Astrocyte of the hippocampus (primary cell): ENCODE measurements at regions not wholly inside any gene's neighbourhood (a gene's known extent, or its start where the extent isn't known, plus 50 kb on each side); places are given as distances from the start of the nearest gene placed in this dataset.

Source experiments
- DNase-seq: peaks from one replicate; pipeline ENCODE4 v3.0.0; 2011; ENCODE audit warnings: low read depth, low spot score

DNA sequence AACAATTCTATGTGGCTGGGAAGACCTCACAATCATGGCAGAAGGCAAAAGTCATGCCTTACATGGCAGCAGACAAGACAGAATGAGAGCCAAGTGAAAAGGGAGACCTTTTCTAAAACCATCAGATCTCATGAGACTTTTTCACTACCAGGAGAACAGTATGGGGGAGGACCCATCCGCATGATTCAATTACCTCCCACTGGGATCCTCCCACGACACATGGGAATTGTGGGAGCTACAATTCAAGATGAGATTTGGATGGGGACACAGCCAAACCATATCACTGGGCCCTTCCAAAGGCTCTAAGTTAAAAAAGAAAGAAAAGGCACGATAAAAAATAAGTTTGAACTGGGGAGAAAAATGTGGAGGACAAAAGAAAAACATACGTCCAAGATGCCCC, 406.9 kb upstream of the CDH4 start:
- no peak for DNase-seq

DNA sequence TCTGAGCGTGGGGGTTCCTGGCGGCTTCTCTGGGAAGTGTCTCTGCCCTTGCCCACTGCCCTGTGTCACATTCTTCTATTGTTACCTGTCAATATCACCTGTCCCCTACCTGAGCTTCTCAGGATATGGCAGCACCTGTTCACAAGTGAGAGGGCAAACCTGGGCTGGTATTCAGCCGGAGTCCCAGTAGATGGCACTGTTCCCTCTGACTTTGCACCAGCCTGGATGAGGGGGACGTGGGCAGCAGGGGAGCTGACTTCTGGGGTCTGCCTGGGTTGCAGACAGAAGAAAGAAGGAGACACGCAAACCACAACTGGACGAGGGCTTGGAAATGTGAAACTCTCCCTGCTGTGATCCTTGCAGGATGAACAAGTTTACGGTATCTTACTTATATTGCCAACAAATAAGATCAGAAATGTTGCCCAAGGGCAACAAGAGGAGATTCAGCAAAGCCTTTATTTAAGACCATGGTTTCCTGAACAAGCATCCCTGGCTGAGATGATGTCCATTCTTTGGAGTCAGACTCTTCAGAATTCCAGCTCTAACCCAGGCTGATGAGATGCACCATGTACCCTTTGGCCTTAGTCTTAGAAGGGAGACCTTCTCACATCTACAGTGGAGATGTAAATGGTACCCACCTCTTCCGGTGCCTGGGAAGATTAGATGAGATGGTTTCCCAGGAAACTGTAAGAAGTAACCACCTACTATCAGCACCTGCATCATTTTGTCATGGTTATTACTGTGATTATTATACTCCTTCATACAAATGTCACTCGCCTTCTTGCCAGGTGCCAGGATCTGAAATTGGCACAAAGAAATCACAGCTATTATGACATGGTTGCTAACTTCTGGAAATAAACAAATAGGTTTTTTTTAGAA, 400.0 kb upstream of the CDH4 start:
- peak; percentile 33 for DNase-seq

DNA sequence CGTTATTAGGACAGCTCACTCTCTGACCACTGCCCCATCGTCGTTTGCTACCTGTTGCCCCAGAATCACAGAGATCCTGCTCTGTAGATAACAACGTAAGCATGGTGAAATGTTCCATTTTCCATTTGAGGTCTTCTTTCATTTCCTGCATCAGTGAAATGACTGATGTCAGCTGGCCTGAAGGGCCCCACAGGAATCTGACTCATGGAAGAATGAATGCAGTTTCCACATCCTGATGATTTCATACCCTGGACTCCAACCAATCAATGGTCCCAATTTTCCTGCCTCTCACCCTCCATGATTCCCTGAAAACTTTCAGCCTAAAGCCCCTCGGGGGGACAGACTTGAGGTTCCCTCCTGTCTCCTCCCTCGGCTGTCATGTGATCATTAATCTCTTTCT, 394.4 kb upstream of the CDH4 start:
- peak; percentile 47 for DNase-seq

DNA sequence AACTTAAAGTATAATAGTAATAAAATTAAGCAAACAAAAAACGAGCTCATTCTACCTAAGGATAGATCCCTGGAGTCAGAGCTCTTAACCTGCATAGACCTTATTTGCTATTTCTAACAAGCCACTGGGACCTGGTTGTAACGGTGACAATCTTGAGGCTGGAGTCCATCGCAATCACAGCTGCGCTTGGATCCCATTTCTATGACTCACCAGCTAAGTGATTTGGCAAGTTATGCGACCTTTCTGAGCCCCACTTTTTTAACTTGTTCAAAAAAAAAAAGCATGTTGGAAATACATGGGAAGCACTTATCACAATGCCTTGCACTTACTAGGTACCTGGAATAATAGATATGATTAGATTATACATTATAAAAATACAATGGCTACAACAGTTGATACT, 389.5 kb upstream of the CDH4 start:
- DNase-seq = no peak

DNA sequence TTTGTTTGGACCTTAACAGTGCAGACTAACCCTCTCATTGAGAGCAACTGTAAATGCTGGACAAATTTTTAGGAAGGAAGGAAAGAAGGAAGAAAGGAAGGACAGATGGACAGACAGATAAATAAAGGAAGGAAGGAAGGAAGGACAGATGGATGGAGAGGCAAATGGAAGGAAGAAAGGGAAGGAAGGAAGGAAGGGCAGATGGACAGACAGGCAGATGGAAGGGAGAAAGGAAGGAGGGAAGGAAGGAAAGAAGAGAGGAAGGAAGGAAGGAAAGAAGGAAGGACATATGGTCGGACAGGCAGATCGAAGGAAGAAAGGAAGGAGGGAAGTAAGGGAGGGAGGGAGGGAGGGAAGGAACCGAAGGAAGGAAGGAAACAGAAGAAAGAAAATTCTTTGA, 388.5 kb upstream of the CDH4 start:
- no peak for DNase-seq

DNA sequence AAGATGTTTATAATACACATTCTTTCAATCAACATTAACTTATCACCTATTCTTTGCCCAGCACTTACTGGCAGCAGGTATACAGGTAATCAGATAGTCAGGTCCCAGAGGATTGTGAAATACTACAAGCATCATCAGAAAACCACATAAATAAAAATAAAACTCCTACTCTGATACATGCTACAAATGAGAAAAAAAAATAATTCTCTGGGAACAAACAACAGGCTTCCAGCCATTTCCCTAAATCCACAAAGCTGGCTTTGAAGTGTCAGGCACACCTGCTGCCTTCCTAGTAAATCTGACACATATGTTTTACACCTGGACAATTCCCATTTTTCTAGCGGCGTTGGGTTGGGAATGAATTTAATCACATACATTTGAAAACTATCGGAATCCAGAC, 384.5 kb upstream of the CDH4 start:
- no peak for DNase-seq

DNA sequence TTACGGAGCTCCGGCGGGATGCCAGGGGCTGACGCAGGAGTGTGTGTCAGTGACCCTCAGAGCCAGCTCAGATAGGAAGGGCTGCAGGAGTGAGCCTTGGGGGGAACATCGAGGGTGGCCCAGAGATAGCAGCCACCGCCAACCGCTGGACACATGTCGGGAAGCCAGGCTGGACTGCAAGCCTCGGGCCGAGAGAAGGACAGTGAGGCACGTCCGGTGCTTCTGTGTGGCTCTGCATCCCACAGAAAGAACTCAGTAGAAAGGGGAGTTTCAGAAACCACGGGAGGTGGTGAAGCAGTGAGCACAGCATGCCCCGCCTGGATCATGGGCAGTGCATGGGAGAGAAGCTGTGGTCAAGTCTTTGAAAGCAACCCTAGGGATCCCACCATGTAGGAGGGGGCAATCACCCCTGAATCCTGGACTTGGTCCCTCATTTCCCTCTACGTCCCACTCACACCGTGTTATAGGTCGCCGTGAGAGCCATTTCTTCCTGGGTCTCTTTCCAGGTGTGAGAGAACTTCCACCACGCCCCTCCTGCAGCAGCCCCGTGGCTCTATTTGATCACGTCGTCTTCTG, 383.7 kb upstream of the CDH4 start:
- no peak for DNase-seq

DNA sequence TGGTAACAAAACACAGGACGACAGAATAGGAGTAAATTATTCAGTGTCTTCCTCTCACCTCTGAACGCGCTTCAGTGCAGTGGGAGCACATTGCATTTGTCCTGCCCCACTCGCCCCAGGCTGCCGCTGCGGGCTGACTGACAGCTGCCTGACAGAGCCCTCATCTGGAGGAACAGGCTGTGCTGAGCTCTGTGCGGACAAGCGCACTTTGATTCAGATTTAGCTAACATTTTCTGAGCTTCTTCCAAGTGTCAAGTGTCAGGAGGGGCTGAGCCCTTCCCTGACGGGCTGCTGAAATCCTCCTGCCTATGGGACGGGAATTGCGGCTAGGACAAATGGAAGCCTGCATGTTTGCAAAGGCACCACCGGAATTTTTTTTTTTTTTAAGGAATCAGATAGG, 383.0 kb upstream of the CDH4 start:
- DNase-seq = no peak

DNA sequence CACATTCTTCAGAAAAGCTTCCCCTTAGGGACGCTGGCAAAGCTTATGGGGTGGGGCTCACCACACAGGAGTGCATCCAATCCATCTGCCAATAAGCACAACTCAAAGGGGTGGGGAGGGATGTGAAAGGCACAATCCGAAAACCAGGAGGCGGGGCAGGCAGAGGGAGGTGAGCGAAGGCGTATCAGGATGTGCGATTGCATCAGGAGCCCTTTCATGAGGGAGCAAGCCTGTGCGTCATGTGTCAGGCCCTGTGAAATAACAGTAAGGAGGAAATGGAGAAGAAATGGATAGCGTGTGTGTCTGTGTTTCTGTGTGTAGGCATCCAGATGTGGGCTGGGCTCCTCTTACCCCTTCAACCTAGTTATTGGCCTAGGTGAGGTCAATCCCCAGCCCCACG, 382.4 kb upstream of the CDH4 start:
- no peak for DNase-seq

DNA sequence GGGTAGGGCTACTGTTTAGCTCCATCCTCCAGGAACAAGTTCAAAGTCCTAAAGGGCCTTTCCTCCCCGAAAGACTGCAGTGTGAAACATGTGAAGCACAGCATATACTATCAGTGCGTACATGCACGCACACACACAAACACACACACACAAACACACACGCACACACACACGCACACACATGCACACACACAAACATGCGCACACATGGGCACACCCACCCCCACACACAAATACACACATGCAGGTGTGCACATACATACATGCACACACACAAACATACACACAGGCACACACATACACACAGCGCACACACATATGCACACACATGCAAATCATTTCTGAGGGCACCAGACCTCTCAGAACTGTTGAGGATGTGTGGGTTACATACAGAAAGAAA, 382.0 kb upstream of the CDH4 start:
- no peak for DNase-seq

DNA sequence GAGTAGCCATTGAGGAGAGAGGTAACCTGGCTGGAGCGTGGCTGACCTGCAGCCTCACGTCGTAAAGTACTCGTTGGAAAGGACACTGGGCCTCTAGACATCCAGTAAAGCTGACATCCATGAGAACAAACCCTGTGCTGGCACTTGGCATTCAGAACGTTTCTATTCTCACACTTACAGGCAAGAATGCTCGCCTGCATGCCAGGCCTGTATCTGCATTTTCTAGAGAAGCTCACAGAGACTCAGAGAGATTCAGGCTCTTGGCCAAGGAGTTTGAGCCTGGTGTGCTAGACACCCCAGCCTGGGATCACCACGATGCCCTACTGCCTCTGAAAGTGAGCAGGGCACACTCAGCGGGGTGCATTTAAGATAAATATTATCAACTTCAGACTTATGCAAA, 379.8 kb upstream of the CDH4 start:
- no peak for DNase-seq

DNA sequence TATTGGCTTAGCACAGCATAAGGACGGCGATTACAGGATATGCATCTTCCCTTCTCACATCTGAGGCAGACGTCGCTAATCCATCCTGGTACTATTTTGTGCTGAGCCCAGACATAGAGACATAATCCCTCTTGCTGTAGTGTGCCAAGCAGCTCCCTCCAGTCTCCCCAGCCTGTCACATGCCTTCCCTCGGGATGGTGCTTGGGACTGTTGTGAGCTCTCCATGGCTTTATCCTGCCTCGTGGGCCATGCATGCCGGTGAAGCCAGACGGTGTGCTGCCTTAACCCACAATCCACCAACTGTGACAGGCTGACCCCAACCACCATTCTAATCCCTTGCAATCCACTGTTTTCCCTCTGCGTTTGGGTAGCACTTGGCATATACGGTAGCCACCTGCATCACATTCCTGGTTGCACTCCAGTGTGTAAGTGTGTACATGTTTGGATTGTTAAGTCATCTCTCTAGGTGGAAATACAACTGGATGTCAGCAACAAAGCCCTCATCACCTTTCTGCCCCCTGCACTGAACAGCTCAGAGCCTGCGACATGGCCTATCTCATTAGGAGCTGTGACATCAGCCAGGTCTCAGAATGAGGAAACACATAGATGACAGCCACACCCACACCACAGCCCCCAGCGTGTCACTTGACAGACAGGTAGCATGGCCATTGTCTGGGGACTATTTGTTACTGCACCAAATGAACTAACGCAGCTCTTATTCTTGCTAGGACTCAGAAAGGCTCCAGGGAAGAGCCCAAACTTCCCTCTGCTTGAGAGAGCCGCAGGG, 374.8 kb upstream of the CDH4 start:
- no peak for DNase-seq

DNA sequence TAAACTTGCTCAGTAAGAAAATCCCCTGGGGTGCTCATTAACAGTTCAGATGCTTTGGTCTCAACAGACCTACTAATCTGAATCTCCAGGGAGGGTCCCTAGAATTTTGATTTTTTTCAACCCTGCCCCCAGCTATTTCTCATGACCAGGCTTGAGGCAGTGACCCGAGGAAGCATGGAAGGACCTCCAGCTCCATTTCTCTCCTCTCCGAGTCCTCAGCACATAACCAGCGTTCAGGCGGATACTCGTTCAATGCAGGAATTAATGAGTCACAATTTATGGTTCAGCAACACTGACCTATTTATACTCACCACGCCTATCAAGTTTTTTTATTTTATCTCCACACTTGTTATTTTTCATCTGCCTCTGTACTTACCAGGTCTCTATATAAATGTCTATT, 369.2 kb upstream of the CDH4 start:
- no peak for DNase-seq

DNA sequence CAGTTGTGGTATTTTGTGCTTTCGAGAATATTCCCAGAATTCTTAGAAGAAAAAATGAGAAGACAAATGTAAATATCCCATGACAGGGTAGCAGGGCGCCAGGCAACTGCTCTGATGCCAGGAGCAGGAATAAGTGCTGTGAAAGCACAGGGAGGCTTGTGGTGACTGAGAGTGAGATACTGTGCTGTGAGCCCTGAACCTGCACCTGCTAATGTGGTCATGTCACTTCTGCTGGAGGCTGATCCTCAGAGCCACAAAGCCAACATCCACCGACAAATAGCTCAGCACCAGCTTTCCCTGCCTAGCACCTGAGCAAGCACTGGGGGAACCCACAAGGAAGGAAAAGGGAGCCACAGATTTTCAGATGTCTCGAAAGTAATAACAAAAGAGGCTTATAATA, 368.6 kb upstream of the CDH4 start:
- no peak for DNase-seq

DNA sequence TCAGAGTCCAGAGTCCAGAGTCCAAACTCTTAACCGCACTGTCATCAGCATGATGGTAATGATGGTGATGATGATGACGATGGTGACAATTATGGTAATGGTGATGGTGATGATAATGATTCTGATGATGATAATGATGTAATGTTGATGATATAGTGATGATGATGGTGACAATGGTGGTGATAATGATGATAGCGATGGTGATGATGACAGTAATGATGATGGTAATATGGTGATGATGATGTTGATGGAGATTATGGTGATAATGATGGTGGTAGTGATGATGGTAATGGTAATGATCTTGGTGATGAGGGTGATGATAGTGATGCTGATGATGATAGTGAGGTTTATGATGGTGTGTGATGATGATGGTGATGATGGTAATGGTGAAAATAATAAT, 367.8 kb upstream of the CDH4 start:
- no peak for DNase-seq

DNA sequence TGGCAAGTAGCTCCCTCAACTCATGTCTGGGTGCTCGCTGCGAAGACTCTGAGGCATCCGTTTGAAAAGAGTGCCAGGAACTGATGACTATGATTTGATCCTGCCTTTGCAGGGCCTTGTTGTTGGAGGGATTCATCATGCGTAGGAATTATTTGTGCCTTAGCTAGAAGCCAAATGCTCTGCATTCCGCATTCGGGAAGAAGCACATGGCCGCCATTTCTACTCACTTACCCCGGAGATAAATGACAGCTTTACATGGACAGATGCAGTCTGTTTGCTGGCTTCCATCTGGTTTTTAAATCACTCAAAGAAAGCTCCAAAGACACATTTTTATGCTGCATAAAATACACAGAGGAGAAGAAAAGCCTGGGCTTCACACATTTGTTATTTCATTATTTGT, 363.3 kb upstream of the CDH4 start:
- DNase-seq = no peak

DNA sequence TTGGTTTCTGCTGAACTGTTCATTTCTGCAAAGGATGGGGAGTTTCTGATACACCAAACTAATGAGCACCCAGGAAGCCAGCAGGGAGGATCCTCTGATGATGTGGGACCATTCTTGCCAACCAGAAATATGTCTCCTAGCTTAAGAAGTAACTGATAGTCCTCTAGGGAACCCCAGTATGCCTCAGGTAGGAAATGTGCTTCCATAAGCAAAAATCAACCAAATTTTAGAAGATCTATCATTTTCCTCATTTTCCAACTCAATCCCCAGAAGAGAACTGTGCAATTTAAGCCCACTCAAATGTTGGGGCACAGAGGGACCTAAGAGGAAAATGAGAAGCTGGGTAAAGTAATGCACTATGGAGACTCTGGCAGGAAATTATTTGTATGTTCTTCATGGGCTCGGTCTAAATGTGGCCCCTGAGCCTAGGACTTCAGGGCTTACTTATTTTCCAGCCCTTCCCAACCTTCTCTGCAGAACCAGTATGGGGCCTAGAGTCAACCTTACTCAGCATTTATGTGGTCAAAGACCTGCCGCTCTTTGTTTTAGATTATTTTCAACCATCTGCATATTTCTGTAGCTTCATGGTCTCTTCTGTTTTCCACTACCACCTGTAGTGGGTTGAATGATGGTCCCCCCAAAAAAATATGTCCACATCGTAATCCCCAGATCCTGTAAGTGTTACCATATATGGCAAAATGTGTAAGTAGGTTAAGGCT, 359.8 kb upstream of the CDH4 start:
- no peak for DNase-seq

DNA sequence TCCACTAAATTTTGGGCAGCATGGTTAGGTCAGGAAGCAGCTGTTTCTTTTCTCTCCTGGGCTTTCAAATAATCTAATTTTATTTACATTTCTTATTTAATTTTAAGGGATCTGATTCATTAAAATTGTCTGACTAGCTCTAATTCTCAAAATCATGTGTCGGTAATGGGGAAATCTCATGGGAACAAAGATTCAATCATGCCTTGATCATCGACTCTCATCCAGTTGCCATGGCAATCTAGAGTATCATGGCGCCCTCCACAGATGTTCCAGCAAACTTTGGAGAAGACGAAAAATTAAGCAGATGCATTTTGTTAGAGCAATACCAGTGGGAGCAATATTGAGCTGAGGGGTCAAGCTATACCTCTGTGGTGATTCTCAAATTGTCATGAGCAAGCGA, 358.0 kb upstream of the CDH4 start:
- DNase-seq = no peak

DNA sequence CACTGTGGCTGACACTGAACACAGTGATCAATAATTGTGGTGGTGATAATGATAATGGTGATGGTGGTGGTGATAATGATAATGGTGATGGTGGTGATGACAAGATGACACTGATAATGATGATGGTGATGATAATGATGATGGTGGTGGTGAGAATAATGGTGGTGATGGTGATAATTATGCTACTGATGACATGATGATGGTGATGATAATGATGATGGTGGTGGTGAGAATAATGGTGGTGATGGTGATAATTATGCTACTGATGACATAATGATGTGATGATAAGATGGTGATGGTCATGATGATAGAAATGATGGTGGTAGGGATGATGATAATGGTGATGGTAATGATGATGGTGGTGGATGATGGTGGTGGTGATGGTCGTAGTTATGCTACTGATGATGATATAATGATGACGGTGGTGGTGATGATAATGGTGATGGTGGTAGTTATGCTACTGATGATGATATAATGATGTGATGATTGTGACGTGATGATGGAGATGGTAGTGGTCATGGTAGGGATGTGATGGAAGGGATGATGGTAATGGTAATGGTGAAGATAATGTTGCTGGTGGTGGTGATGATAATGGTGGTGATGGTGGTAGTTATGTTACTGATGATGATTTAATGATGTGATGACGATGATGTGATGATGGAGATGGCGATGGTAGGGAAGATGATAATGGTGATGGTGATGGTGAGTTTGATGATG, 356.5 kb upstream of the CDH4 start:
- DNase-seq = no peak

DNA sequence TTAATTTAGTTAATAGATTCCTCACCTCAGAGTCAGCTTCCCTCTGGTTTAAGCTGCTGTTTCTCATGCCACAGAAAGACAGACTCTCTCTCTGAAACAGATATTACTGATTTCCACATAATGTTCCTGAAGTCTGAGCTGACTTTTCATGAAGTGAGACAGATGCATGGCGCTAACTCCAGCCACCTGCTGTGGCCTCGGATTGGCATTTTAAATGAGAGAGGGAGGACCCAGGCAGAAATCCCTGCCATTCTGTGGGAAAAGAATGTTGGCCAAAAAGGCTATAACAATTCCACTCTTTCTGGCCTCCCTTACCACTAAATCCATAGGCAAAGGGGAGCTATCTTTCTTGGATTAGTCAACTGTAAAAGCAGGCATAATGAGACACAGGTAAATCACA, 354.1 kb upstream of the CDH4 start:
- no peak for DNase-seq

DNA sequence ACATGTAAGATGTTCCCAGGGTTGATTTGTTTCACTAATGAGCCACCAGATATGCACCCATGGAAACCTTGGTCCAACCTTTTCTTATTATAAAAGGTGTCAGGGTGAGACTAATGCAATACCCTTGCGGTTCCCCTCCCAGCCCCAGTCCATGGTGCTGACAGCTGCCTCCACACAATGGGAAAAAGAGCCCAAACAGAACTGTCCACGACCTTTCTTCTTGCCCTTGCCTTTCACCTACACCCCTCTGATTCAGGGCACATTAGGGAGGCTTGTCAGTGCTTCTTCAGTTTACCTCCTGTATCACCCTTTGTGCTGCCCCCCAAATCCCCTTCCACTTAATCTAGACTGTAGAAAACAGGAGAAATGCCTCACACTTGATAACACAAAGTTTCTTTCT, 352.7 kb upstream of the CDH4 start:
- DNase-seq = no peak

DNA sequence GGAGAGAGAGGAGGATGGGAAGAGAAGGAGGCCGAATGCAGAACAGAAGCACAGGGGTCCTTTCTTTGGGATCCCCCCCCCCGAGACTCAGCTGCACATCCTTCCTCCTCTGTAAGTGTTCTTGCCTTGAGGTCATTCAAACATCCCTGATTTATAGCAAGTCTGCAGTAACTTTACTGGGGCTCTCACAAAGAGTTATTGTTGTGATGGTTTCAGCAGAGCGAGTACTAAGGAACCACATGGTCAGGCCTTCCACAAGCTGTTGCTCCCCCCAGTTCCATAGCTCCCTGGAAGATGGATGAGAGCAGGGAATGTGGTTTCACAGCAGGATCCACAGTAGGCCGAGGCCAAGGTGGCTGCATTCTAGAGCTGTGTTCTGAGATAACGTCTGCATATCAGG, 351.4 kb upstream of the CDH4 start:
- no peak for DNase-seq
